NCI-H524 treated with DMSO at 0.1 percent for 48 hours (cell line): ENCODE measurements at regions not wholly inside any gene's neighbourhood (a gene's known extent, or its start where the extent isn't known, plus 50 kb on each side); places are given as distances from the start of the nearest gene placed in this dataset.
A peak's percentile ranks its signal among the peaks of the same experiment; 100 is the strongest.
"Not testable (repeated sequence)": the region's sequence is repeated elsewhere in the genome, so short reads cannot be mapped to it uniquely, and the experiment has no call there.

ENCODE experiments used
- DNase-seq: peaks from one replicate; lab custom pipeline; 2025; lab: John Stamatoyannopoulos, UW

DNA sequence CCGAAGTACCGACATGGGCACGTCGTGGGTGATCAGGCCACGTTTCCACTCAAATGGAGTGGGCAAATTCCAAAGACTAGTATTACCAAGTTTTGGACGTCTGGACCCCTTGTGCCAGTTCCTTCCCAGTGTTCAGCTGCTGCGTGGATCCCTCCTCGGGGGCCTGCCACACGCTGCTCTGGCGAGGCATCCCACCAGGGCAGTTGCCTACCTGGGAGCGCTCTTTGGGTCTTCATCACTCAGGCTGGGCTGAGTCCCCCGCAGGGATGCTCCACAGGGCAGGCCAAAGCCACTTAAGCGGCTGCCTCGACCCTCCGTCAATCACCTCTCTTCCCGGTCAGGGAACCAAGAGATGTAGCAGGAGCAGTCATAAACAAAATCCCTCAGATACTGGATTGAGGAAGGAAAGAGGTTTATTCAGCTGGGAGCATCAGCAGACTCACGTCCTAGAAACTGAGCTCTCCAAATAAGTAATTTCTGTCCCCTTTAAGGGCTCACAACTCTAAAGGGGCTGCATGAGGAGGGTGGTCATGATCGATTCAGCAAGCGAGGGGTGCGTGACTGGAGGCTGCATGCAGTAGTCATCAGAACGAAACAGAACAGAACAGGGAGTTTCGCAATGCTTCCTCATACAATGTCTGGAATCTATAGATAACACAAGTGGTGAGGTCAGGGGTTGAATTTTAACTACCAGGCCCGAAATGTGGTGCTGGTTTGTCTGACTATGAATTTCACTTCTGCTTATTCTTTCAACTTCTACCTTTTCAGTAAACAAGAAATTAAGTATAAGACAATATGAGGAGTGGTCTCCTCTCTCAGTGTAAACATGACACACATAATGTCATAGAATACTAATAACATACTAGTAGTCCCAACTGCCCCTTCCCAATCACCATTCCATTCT lies 998.6 kb upstream of the NCAM2 start:
- DNase-seq: no peak

DNA sequence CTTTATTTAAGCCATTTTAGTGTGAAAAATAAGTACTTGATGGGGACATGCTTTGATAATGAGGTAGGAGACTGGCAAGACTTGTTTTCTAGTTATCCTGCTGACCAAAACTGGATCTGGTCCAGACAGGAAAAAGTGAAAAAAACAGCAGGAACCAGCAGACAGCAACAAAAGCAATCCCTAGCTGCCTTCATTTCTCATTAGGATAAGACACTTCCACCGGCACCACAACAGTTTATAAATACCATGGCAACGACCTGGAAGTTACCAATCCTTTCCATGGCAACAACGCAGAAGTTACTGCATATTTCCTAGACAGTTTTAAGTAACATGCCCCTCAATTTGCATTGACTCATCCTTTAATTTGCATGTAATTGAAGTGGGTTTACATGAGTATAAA lies 993.8 kb upstream of the NCAM2 start:
- DNase-seq: peak; percentile 88

DNA sequence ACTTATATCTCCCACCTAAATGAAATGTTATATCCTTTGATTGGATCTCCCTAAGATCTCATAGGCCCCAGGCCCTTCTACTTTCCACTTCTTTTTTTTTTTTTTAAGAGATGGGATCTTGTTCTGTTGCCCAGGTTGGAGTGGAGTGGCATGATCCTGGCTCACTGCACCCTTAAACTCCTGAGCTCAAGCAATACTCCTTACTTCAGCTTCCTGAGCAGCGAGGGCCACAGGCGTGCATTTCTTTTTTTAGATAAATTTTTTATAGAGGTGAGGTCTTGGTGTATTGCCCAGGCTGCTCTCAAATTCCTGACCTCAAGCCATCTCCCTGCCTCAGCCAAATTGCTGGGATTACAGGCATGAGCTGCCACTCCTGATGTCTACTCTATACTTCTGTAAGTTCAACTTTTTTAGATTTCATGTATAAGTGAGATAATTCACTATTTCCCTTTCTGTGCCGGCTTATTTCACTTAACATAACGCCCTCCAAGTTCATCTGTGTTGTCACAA lies 987.5 kb upstream of the NCAM2 start:
- no peak for DNase-seq

DNA sequence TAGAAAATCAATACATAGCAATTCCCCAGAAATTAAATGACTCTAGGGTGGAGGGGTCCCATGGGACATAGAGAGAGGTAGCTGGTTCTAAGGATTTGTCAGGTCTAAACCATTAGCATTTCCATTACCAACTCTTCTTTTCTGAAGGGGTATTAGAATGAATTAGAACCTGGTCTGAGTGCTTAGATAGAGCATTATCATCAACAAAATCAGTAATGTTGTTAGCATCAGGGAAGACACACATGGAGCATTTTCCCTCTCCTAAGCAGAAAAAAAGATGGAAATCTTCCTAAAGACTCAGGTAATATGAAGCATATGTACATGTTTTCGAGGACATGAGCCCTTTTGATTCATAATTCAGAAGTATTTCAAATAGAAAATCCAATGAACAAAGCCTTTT lies 984.4 kb upstream of the NCAM2 start:
- no peak for DNase-seq

DNA sequence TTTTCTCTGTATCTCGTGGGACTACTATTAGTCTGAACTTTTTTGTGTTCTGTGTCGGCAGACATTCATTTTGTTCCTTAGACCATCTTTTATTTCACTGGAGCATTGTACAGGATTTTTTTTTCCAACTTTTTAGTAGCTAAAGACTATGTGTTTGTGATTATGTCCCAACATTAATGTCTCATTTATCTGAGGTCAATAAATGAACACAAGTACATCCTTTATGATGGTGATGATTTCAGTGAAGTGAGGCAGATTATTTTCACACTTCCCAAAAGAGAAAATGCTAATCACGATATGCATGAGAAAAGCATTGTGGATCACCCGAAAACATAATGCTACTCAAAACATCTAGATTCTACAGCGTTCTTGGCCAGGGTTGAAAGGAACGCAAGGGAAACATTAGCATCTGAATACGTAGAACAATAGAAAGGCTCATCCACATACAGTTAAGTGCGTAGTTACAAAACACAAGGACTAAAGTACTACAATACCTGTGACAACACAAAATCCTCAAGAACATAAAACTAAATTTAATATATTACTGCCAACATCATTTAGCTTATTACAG lies 981.7 kb upstream of the NCAM2 start:
- no peak for DNase-seq

DNA sequence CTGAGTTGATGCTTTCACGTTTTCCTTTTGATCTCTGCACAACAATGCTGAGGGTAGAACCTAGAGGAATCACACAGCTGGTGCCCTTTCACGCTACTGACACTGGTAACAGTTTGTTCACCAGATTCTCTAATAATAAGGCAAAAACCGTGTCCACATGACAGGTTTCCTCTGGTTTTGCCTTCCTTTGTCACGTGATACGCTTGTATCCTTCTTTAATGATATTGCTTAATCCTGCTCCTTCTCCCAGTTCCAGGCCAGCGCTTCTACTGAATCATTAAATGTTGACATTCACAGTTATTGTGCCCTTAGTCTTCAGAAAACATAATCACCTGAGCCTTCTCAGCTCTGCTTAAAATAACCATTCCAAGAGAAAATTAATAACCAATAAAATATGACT lies 978.2 kb upstream of the NCAM2 start:
- no peak for DNase-seq

DNA sequence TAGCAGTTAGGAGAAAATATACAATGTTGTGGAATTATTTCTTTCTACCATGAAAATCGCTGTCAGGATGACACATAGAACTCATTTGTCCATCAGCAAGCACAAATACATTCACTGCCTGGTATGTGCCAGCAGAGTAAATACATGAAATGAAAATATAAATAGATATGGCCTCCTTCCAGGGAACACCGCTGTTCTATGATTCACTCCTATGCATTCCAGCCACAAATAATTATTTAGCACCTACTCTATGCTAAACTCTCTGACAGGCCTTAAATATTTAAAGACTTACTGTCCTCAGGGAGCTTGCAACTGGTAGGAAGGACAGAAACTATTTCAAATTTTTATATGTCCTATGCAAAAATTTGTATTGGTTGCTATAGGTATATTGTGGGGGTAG lies 975.0 kb upstream of the NCAM2 start:
- no peak for DNase-seq

DNA sequence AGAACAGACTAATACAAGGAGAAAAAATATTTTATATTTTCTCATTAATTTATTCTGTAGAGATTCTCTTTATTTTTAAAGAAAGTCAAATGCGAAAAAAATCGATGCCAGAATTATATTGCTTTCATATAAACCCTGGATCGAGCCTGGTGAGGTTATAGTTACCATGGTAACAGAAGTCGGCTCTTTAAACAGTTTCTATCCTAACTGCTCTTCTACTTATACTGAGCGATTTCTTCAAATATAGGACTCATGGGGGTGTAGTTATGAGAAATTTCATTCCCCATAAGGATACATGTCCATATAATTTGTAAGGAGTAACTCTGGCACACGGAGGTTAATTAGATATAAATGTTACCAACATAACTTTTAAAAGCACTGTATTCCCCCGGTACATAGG lies 973.5 kb upstream of the NCAM2 start:
- DNase-seq: no peak

DNA sequence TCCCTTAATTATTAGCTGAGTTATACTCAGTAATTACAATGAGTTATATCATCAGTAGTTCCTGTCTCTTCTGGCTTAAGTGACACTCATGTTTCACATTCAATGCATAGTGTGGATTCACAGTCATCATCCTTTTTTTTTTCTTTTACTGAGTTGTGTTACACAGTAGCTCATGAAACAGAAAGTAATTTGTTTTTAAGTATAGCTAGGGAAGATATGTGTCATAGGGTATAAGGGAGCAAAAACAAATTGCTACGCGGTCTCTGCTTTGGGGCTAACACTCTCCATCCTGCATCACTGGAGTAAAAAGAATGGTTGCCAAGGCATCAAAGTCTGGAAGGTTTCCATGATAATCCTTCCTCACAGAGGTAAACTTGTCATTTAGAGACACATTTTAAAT lies 971.7 kb upstream of the NCAM2 start:
- DNase-seq: no peak

DNA sequence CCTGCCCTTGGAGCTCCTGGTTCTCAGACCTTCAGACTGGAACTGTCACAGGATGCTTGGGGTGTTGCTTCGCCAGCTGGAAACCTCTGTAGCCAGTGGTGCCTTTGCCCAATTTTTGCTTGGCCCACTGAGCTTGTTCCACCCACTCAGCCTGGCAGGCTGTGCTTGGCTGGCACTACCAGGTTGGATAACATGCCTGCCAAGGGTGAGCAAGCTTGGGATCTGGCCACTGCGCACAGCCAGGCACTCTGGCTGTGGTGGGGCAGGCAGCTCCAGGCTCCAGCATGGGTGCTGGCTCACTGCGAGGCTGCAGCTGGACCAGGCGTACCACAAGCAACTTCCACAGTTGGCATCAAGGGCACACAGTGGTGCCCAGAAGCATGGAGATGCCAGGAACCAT lies 967.8 kb upstream of the NCAM2 start:
- no peak for DNase-seq

DNA sequence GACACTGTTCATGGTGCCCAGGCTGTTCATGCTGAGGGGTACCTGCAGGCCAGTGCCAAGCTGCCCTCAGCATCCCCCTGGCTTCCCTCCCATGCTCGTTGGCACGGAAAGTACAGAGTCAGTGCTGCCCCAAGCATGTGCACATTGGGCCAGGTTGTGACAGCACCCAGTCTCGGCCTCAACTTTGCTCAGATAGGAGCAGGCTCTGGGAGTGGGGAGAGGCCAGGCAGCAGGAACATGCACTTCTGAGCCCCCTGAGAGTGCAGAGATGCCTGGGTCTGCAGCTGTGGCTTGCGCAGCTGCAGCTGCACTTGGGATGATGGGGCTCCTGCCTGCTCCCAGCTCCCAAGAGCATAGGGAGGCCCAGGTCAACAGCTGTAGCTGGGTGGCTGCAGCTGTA lies 966.4 kb upstream of the NCAM2 start:
- DNase-seq: no peak

DNA sequence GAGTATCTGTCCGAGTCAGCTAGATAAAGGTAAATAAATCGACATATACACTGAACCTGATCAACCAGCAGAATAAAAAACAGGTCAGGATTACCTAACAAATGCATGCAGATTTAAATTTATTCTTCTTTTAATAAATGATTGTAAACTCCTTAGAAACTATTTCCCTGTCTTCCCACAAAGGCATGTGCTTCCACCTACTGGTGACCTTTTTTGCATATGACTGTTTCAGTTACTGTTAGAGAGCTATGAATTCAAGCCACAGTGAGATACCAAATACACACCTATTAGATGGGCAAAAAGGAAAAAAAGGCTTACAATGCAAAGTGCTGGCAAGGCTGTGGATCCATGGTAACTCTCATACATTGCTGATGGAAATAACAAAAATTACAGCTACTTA lies 957.4 kb upstream of the NCAM2 start:
- DNase-seq: no peak

DNA sequence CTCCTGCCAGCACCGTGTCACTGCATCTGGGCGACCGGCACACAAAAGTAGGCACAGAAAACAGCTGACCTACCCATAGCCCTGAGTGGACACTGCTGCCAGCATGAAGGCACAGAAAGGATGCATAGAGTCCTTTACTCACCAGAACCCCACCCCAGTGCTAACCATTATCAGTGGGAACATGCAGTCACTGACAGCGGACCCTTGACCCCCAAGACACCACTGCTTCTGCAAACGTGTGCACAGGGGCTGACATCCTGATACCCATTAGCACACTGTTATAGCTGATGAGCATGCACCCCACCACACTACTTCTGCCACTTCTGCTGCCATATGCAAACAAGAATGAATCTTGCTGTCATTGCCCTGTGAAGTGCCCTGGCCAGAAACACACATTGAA lies 953.0 kb upstream of the NCAM2 start:
- no peak for DNase-seq

DNA sequence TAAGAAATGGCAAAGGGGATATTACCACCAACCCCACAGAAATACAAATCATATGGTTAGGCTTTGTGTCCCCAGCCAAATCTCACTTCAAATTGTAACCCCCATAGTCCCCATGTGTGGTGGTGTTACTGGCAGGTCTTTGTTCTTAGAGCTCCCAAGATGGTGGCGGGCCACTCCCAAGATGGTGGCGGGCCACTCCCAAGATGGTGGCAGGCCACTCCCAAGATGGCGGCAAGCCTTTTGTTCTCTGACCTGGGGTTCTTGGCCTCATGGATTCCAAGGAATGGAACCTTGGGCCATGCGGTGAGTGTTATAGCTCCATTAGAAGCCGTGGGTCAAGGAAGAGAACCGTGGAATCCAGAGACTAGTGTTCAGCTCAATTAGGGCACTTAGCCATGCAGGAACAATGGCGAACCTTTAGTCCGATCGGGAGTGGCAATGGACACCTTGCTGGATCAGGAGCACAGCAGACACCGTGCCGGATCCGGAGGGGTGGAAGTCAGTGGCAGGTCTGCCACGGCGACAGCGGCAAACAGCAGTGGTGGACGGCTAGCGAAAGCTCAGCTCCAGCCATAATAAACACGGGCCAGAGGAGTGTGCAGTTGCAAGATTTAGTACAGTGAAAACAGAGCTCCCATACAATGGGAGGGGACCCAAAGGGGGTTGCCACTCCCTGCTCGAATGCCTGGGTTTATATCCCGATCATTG lies 949.9 kb upstream of the NCAM2 start:
- DNase-seq: not testable (repeated sequence)

DNA sequence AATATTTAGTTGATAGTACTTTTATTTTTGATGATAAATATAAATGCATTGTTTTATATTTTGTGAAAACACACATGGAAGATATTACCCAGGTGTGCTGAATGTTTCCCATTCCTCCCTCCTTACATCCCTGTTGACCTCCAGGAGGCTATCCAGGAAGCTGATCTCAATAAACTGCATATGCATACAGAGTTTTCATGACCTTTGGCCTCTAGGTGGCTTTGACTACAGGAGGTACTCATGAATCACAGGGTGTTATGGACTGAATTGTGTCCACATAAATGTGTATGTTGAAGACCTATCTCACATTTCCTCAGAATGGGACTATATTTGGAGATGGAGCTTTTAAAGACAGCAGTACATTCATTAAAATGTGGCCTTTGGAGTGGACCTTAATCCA lies 914.9 kb upstream of the NCAM2 start:
- DNase-seq: no peak

DNA sequence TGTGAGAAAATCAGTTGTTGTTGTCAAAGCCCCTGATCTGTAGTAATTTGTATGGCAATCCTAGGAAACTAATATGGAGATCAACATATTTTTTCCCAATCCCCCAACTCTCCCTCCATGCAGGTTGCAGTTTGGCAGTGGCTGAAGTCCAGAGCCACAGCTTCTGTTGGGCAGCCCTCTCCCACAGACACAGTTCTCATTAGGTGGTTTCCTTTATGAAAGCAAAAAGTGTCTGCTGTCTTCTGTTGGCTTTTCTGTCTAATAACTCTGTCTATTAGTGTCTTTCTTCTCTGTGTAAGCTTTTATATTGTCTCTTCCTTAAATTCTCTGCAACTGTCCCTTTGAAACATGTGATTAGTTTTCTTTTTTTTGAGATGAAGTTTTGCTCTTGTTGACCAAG lies 914.3 kb upstream of the NCAM2 start:
- no peak for DNase-seq

DNA sequence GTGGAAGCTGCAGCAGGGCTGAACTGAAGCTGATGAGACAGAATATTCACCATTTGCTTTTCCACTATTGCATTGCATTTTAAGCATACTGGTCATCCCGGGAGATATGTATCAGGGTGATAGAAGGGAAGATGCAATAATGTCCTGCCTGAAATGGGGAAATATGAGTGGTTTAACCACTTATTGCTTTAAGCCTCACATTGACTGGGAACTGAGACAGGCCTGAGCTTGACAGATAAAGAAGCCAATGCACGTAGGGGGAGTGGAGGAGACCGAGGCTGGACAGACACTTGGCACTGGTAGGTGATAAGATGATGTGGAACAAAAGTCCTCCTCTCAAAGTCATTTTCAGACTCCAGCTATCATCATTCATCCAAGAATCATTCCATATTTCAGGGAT lies 911.7 kb upstream of the NCAM2 start:
- no peak for DNase-seq

DNA sequence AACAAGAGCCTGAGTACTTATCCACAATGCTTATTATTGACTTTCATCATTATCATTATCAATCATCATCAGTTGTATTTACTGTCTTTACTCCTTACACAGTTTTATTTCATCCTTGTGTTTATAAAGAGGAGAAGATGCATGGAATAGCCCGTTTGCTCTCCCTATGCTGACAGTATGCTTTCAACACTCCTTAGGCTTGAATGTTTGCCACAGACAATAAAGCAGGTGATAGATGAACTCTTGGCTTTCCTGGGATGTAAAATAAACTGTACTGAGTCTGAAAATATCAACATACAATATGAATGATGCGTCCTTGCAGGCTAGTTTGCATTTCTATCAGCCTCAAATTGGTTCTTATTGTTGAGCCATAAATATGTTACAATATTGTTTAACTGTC lies 891.8 kb upstream of the NCAM2 start:
- DNase-seq: no peak

DNA sequence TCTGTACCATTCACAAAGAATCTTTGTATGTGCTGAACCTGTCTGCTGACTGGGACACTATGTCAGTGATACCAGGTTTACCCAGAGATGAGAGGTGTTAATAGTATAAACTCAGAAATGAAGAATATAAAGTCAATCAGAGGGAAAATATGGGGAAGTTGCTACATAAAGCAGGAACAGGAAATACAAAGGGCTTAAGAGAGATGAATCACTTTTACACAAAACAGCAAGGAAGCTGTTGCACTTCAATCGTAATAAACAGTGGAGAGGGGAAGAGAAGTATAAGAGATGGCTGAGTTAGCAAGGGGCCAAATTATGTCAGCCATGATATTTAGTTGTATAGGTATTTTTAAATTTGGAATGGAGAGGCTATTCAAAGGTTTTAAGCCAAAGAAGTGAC lies 890.2 kb upstream of the NCAM2 start:
- no peak for DNase-seq

DNA sequence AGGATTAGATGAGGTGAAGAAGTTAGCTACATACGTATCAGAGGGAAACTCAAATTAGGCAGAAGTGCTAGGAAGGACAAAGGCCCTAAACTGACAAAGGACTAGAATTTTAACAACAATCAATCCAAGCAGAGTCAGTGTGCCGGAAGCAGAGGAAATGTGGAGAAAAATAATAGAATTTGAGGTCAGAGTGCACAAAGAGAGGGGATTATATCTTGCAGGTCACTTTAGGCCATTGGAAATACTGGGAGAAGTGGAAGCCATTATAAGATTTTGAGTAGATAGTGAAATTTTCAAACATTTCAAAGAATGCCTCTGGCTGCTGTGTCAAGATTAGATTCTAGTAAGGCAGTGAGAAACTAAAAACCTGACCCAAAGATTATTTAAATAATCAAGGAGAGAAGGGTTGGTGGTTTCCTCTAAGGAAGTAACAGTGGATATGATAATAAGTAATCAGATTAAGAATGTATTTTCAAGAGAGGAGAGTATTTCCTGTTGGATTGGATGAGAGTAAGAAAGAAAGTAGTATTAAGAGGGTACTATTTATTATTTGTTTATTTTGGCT lies 889.2 kb upstream of the NCAM2 start:
- no peak for DNase-seq

DNA sequence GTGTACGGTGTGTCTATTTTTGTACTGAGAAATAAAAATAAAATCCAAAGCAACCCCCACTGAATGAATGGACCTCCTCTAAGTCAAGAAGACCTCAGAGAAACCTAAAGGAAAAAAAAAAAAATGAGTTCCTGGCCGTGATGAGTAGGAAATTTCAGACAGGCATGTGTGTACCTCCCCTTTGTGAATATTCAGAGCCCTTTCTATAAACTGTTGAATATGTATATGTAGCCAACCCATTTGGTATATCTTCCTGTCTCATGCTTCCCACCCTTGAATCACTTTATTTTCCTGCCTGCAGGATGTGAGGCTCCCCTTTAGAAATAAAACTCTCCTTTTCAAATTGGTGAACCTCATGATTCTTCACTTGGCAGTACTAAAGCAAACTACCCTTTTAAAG lies 887.8 kb upstream of the NCAM2 start:
- DNase-seq: no peak

DNA sequence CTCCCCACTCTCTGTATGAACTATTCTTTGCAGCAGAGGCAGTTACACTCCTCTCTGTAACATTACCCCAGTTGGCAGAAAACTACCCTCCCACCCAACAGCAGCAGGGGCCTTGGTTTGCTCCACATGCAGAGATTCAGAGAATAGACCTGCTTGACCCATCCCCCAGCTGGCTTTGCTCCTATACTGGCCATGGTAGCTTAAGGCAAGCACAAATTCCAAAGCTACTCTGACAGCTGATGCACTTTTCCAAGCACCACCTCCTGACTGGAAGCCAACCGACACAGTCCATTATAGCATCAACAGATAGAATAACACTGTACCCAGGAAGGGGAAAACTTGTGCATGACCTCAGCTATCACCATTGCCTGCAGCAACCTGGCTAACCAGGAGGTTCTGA lies 846.5 kb upstream of the NCAM2 start:
- no peak for DNase-seq

DNA sequence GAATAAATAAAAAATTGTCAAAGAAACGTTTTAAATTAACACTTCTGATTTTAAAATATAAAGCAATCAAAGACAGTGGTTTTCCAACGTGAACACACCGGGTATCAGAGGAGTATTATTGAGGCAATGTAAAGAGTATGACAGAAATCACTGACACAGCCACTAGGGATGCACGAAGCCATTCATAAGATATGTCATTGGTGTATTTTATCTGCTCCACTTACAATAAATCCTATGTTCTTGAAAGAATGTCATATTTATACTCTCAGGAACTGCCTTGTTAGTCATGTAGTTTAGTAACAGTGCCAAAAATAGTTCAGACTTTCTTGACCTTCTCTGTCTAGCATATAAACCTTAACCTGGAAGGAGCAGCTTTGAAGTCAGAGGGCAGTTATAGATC lies 835.0 kb upstream of the NCAM2 start:
- no peak for DNase-seq
